Panc1 (cell line): ENCODE measurements at regions not wholly inside any gene's neighbourhood (a gene's known extent, or its start where the extent isn't known, plus 50 kb on each side); places are given as distances from the start of the nearest gene placed in this dataset.

ENCODE experiments used
- ATAC-seq: fragments of 200-7000 bp; cut with Tn5 transposase; 2 replicates; pipeline ENCODE4 v1.9.1; 2020; ENCODE audit warnings: mild to moderate bottlenecking, moderate library complexity
- BruUV-seq: library from RNA; stranded (reverse); fragments of 400-500 nt; replicated peaks from 2 replicates; lab custom pipeline; 2021; lab: Mats Ljungman, UMichigan
- CTCF ChIA-PET: fragments of 300-600 bp; sonication (Branson Sonifier 250); formaldehyde crosslinking; loops from one replicate; lab custom pipeline; 2022; ENCODE audit warnings: antibody characterized with exemption; lab: Charles Lee
- POLR2A ChIA-PET: fragments of 300-600 bp; sonication (Branson Sonifier 250); formaldehyde crosslinking; loops from one replicate; lab custom pipeline; 2022; ENCODE audit warnings: antibody characterized with exemption; lab: Charles Lee
- DNase-seq: peaks from one replicate; pipeline ENCODE4 v3.0.0-alpha.2; 2010; ENCODE audit warnings: low read depth, low spot score
- H3K27ac ChIP-seq: 2 replicates; pipeline ENCODE4 v1.5.1; 2011; ENCODE audit warnings: mild to moderate bottlenecking, low read length, inconsistent platforms
- H3K27me3 ChIP-seq: fragments of 200-500 bp; sonication (Bioruptor generic); 2 replicates; pipeline ENCODE4 v1.6.0; 2014; ENCODE audit warnings: low read length, inconsistent platforms; ENCODE audit not compliant: control insufficient read depth, insufficient read depth
- H3K36me3 ChIP-seq: fragments of 200-500 bp; sonication (Bioruptor generic); 2 replicates; pipeline ENCODE4 v1.5.1; 2014; ENCODE audit warnings: inconsistent platforms, mild to moderate bottlenecking, low read length, moderate library complexity; ENCODE audit not compliant: control insufficient read depth, insufficient read depth
- H3K4me1 ChIP-seq: 2 replicates; pipeline ENCODE4 v1.5.1; 2011; ENCODE audit warnings: inconsistent platforms, mild to moderate bottlenecking, low read length, moderate library complexity; ENCODE audit not compliant: control insufficient read depth, insufficient read depth
- H3K4me3 ChIP-seq, 2 experiments: 2 replicates each; pipeline ENCODE4 v1.5.1; 2011 to 2012; ENCODE audit warnings: low read depth in 2 of 2, low read length in 2 of 2, mild to moderate bottlenecking in 2 of 2, inconsistent platforms in 1 of 2, moderate library complexity in 1 of 2
- H3K9me3 ChIP-seq: fragments of 200-500 bp; sonication (Bioruptor generic); 2 replicates; pipeline ENCODE4 v1.5.1; 2014; ENCODE audit warnings: low read depth, mild to moderate bottlenecking, inconsistent platforms, low read length, moderate library complexity; ENCODE audit not compliant: control insufficient read depth, insufficient read depth
- POLR2AphosphoS5 ChIP-seq: IDR thresholded peaks from 2 replicates; pipeline ENCODE4 v1.6.1; 2012; ENCODE audit warnings: mild to moderate bottlenecking, low read depth, low read length, moderate library complexity
- SIN3A ChIP-seq: IDR thresholded peaks from 2 replicates; pipeline ENCODE4 v1.6.1; 2012; ENCODE audit warnings: low read depth, mild to moderate bottlenecking, low read length, moderate library complexity, borderline replicate concordance; ENCODE audit not compliant: insufficient read depth
- TCF7L2 ChIP-seq: IDR thresholded peaks from 2 replicates; pipeline ENCODE4 v1.6.1; 2011; ENCODE audit warnings: mild to moderate bottlenecking, low read depth, low read length, inconsistent platforms
- in situ Hi-C: cut with HindIII; loops from 2 replicates; pipeline ENCODE4 v1.10.0; 2016; ENCODE audit warnings: low sequenced_read_pairs, low pct_unique_long_range_greater_than_20kb
- intact Hi-C: fragments of 100-400 bp; cut with micrococcal nuclease; formaldehyde crosslinking; loops from one replicate; pipeline ENCODE4 v1.10.0; 2022; ENCODE audit not compliant: unreplicated experiment
- TF ChIP-seq, protein P1 (sequence below): fragments of 450-650 bp; IDR thresholded peaks from 2 replicates; pipeline ENCODE4 v1.5.1; 2017; ENCODE audit warnings: mild to moderate bottlenecking
- TF ChIP-seq, protein P2 (sequence below), 2 experiments: IDR thresholded peaks; 2 replicates each; pipeline ENCODE4 v1.6.1; 2011 to 2012; ENCODE audit warnings: low read depth in 2 of 2, control low read depth in 1 of 2, low read length in 1 of 2, mild to moderate bottlenecking in 1 of 2, moderate library complexity in 1 of 2; ENCODE audit not compliant: insufficient read depth in 1 of 2

DNA sequence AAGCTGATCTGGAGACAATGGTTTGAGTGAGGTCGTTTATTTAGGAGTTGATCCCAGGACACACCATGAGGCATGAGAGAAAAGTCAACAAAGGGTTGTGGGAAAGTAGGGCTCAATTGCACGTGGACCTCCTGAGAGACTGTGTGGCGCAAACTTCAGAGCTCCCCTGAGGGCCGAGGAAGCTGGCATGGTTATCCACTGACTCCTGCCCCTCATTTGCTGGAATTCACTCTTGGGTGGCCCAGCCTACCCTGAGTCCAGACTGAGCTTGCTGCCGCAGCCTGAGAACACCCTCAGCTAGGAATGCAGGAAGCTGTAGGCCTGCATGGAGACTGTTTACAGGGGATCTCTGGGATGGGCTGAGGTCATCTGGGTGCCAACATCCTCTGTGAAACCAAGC is 301.0 kb downstream of the RWDD3 start:
- ATAC-seq (no peak), DNase-seq (no peak)
- no peaks in the 10 kb centered on the region for H3K36me3 ChIP-seq
- no peaks in the 10 kb centered on the region for H3K4me1 ChIP-seq
- CTCF ChIA-PET = no interaction called here
- intact Hi-C loops (no loop called here), in situ Hi-C loops (no loop called here)
- BruUV-seq = no TSS peak
- no peak for TF ChIP-seq TCF7L2
- no peak for TF ChIP-seq POLR2AphosphoS5
- no peak for TF ChIP-seq SIN3A
- TF ChIP-seq, protein P1, sequence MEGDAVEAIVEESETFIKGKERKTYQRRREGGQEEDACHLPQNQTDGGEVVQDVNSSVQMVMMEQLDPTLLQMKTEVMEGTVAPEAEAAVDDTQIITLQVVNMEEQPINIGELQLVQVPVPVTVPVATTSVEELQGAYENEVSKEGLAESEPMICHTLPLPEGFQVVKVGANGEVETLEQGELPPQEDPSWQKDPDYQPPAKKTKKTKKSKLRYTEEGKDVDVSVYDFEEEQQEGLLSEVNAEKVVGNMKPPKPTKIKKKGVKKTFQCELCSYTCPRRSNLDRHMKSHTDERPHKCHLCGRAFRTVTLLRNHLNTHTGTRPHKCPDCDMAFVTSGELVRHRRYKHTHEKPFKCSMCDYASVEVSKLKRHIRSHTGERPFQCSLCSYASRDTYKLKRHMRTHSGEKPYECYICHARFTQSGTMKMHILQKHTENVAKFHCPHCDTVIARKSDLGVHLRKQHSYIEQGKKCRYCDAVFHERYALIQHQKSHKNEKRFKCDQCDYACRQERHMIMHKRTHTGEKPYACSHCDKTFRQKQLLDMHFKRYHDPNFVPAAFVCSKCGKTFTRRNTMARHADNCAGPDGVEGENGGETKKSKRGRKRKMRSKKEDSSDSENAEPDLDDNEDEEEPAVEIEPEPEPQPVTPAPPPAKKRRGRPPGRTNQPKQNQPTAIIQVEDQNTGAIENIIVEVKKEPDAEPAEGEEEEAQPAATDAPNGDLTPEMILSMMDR = no peak
- TF ChIP-seq, protein P2, sequence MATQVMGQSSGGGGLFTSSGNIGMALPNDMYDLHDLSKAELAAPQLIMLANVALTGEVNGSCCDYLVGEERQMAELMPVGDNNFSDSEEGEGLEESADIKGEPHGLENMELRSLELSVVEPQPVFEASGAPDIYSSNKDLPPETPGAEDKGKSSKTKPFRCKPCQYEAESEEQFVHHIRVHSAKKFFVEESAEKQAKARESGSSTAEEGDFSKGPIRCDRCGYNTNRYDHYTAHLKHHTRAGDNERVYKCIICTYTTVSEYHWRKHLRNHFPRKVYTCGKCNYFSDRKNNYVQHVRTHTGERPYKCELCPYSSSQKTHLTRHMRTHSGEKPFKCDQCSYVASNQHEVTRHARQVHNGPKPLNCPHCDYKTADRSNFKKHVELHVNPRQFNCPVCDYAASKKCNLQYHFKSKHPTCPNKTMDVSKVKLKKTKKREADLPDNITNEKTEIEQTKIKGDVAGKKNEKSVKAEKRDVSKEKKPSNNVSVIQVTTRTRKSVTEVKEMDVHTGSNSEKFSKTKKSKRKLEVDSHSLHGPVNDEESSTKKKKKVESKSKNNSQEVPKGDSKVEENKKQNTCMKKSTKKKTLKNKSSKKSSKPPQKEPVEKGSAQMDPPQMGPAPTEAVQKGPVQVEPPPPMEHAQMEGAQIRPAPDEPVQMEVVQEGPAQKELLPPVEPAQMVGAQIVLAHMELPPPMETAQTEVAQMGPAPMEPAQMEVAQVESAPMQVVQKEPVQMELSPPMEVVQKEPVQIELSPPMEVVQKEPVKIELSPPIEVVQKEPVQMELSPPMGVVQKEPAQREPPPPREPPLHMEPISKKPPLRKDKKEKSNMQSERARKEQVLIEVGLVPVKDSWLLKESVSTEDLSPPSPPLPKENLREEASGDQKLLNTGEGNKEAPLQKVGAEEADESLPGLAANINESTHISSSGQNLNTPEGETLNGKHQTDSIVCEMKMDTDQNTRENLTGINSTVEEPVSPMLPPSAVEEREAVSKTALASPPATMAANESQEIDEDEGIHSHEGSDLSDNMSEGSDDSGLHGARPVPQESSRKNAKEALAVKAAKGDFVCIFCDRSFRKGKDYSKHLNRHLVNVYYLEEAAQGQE (IDR thresholded peaks at IDR 0.05; ENCODE audit: insufficient read depth in 1 of 2, low read depth in 2 of 2, low read length in 1 of 2) = no peak
- POLR2A ChIA-PET = no interaction called here
- no peaks in the 10 kb centered on the region for H3K9me3 ChIP-seq
- H3K27ac ChIP-seq = no peak overlapping the region
- H3K4me3 ChIP-seq = no peak overlapping the region
- no peaks in the 10 kb centered on the region for H3K27me3 ChIP-seq

DNA sequence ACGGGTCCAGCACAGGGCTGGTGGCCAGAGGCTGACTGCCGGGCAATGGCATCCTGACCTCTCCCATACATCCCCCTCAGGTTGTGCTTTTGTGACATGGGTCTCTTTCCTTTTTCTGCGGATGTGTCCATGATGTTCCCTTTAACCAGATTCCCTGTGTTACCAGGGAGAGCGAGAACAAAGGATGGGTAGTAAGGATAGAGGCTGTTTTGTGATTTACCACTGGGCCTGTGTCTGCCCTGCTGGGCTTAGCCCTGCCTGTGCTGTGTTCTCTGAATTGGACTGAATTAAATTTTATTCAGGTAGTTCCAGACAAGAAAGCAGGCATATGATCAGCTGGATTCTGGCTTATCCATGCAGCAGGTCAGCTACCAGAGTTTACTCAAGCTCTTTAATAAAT is 301.6 kb downstream of the RWDD3 start:
- CTCF ChIA-PET = no interaction called here
- Histone ChIP-seq H3K27ac (no peak overlapping the region), H3K4me3 (no peak overlapping the region), H3K27me3 (no peaks in the 10 kb centered on the region), H3K36me3 (no peaks in the 10 kb centered on the region), H3K9me3 (no peaks in the 10 kb centered on the region), H3K4me1 (no peaks in the 10 kb centered on the region)
- POLR2A ChIA-PET = no interaction called here
- intact Hi-C loops (no loop called here), in situ Hi-C loops (no loop called here)
- TF ChIP-seq, protein P2 (IDR thresholded peaks at IDR 0.05; ENCODE audit: insufficient read depth in 1 of 2, low read depth in 2 of 2, low read length in 1 of 2) = no peak
- TF ChIP-seq POLR2AphosphoS5 (no peak), SIN3A (no peak), TCF7L2 (no peak)
- TF ChIP-seq, protein P1 = no peak
- no peak for ATAC-seq
- BruUV-seq = no TSS peak
- no peak for DNase-seq
